ENCODE measurements at regions not wholly inside any gene's neighbourhood (a gene's known extent, or its start where the extent isn't known, plus 50 kb on each side); places are given as distances from the start of the nearest gene placed in this dataset.

GRCh38 chr6:85364344-85364743, 85.5 kb upstream of the NT5E start:
- no peak overlapping the region for H2AFZ ChIP-seq (ENCODE audit: low read depth, low read length)
- DNase-seq (ENCODE audit: extremely low read depth in 1 of 4, low spot score in 3 of 4) (no peak), FAIRE-seq (no peak), ATAC-seq (no peak)
- intact Hi-C loops (cut with micrococcal nuclease), result no loop called here
- BruUV-seq (replicated peaks), result no TSS peak
- ChIA-PET CTCF (ENCODE audit: low intra/inter-chr PET ratio) (no interaction called here), POLR2A (no interaction called here)
- H3K4me3 ChIP-seq, result no peak overlapping the region
- TF ChIP-seq E2F8 (IDR thresholded peaks at IDR 0.05; ENCODE audit: low read depth, partially characterized antibody) (no peak), ETS1 (conservative IDR thresholded peaks at IDR 0.05; ENCODE audit: control insufficient read depth, low read depth, low read length) (no peak), CHCHD3 (CRISPR knock-in tag; IDR thresholded peaks at IDR 0.05) (no peak), E2F3 (CRISPR knock-in tag; IDR thresholded peaks at IDR 0.05) (no peak), POLR2G (IDR thresholded peaks at IDR 0.05; ENCODE audit: low read depth, low read length) (no peak), SIN3A (IDR thresholded peaks at IDR 0.05; ENCODE audit: borderline replicate concordance in 2 of 2, control insufficient read depth in 1 of 2, low read depth in 2 of 2, low read length in 2 of 2) (no peak), XRCC5 (IDR thresholded peaks at IDR 0.05; ENCODE audit: low read depth, low read length) (no peak), POLR2B (IDR thresholded peaks at IDR 0.05; ENCODE audit: low read depth, partially characterized antibody) (no peak), JUN (IDR thresholded peaks at IDR 0.05; ENCODE audit: borderline replicate concordance, low read depth, low read length) (no peak), JUN (CRISPR knock-in tag; IDR thresholded peaks at IDR 0.05; ENCODE audit: borderline replicate concordance) (no peak), HDGF (IDR thresholded peaks at IDR 0.05) (no peak), RBM34 (IDR thresholded peaks at IDR 0.05; ENCODE audit: borderline replicate concordance, insufficient read depth, low read length) (no peak), ZNF707 (CRISPR knock-in tag; conservative IDR thresholded peaks at IDR 0.05) (no peak), TBP (optimal IDR thresholded peaks at IDR 0.05; ENCODE audit: low read depth, low read length) (no peak), CBX1 (IDR thresholded peaks at IDR 0.05; ENCODE audit: low read depth) (no peak), TAF1 (IDR thresholded peaks at IDR 0.05; ENCODE audit: control insufficient read depth, extremely low read depth, insufficient read depth, low read length, severe bottlenecking) (no peak), SMAD1 (IDR thresholded peaks at IDR 0.05; ENCODE audit: low read depth, low read length, partially characterized antibody) (no peak), BHLHE40 (IDR thresholded peaks at IDR 0.05; ENCODE audit: low read length) (no peak), EHMT2 (IDR thresholded peaks at IDR 0.05) (no peak), ZBTB9 (CRISPR knock-in tag; IDR thresholded peaks at IDR 0.05) (no peak)
- H3K4me2 ChIP-seq (ENCODE audit: insufficient read depth, low read length), result no peak overlapping the region
- WGBS (ENCODE audit: insufficient coverage, low coverage, missing lambda C conversion rate), result 11% methylated on average over 2 of the region's 2 CpGs
- H3K79me2 ChIP-seq (ENCODE audit: control insufficient read depth, insufficient read depth, low read length), result no peaks in the 10 kb centered on the region
- no peak overlapping the region for H3K9ac ChIP-seq (ENCODE audit: insufficient read depth in 1 of 2, low read depth in 2 of 2, low read length in 2 of 2)
- H3K4me1 ChIP-seq (replicated peaks in 1 of 2; ENCODE audit: control insufficient read depth in 2 of 2, insufficient read depth in 2 of 2, low read length in 2 of 2), result no peaks in the 10 kb centered on the region
- H3K27ac ChIP-seq (ENCODE audit: extremely low read depth, low read depth, low read length), result no peak overlapping the region
- H3K27me3 ChIP-seq (ENCODE audit: control insufficient read depth in 2 of 2, insufficient read depth in 2 of 2, low read length in 2 of 2), result no peaks in the 10 kb centered on the region
- in situ Hi-C loops (cut with MboI), result no loop called here
- no peaks in the 10 kb centered on the region for H3K9me1 ChIP-seq (ENCODE audit: control insufficient read depth, insufficient read depth, low read length)
- no peaks in the 10 kb centered on the region for H3K9me3 ChIP-seq (replicated peaks; ENCODE audit: control insufficient read depth, insufficient read depth, low read depth, low read length)
- H3K36me3 ChIP-seq (ENCODE audit: control insufficient read depth, insufficient read depth, low read length), result no peaks in the 10 kb centered on the region
- H4K20me1 ChIP-seq (replicated peaks; ENCODE audit: control insufficient read depth, insufficient read depth, low read length), result no peaks in the 10 kb centered on the region

Data from K562 (cell line).